HCT116 (cell line): ENCODE measurements at regions not wholly inside any gene's neighbourhood (a gene's known extent, or its start where the extent isn't known, plus 50 kb on each side); places are given as distances from the start of the nearest gene placed in this dataset.

Source experiments
- ATAC-seq: fragments of 200-7000 bp; cut with Tn5 transposase; 2 replicates; pipeline ENCODE4 v1.9.1; 2020; ENCODE audit warnings: mild to moderate bottlenecking, moderate library complexity
- BruUV-seq: library from RNA; stranded (reverse); fragments of 400-500 nt; replicated peaks from 2 replicates; lab custom pipeline; 2021; lab: Mats Ljungman, UMichigan
- CTCF ChIA-PET: fragments of 300-600 bp; sonication (Branson Sonifier 250); formaldehyde crosslinking; loops from one replicate; lab custom pipeline; 2021; ENCODE audit warnings: antibody characterized with exemption; lab: Charles Lee
- POLR2A ChIA-PET: fragments of 300-600, 350-600 bp; sonication (Branson Sonifier 250); formaldehyde crosslinking; loops from one replicate; lab custom pipeline; 2021; ENCODE audit warnings: antibody characterized with exemption; lab: Charles Lee
- RAD21 ChIA-PET, 2 experiments: fragments of 300-600 bp; sonication (Branson Sonifier 250); formaldehyde crosslinking; loops; one replicate each; lab custom pipeline; 2023; ENCODE audit warnings: low total read pairs in 2 of 2; ENCODE audit not compliant: uncharacterized antibody in 2 of 2, unreplicated experiment in 2 of 2, low non-redundant PET in 1 of 2; lab: Charles Lee
- DNase-seq: peaks from one replicate; pipeline ENCODE4 v3.0.0-alpha.2; 2010; ENCODE audit warnings: low read depth, low spot score
- H2AFZ ChIP-seq: fragments of 200-600 bp; shearing (Covaris generic), sonication (generic); 2 replicates; pipeline ENCODE4 v1.6.1; 2017; ENCODE audit warnings: low read depth, mixed run types, mixed read lengths, antibody characterized with exemption, low read length; ENCODE audit not compliant: poor library complexity, severe bottlenecking
- H3K27ac ChIP-seq: 2 replicates; pipeline ENCODE4 v1.5.1; 2012; ENCODE audit warnings: low read depth, low read length
- H3K27me3 ChIP-seq: fragments of 200-600 bp; sonication (generic); 2 replicates; pipeline ENCODE4 v1.6.1; 2016; ENCODE audit warnings: mixed run types, low read length, mixed read lengths; ENCODE audit not compliant: insufficient read depth
- H3K36me3 ChIP-seq, 2 experiments: fragments of 200-500 bp in 1 of 2; fragments of 200-600 bp in 1 of 2; sonication (Bioruptor generic) in 1 of 2; sonication (generic) in 1 of 2; 2 replicates each; pipeline versions ENCODE4 v1.5.1 to v1.6.1; 2014 to 2016; ENCODE audit warnings: low read length in 2 of 2, inconsistent platforms in 1 of 2, mixed read lengths in 1 of 2, mixed run types in 1 of 2; ENCODE audit not compliant: insufficient read depth in 2 of 2, control insufficient read depth in 1 of 2
- H3K4me1 ChIP-seq, 2 experiments: fragments of 200-600 bp in 1 of 2; sonication (generic) in 1 of 2; 2 replicates each; pipeline versions ENCODE4 v1.5.1 to v1.6.1; 2012 to 2017; ENCODE audit warnings: low read length in 2 of 2, inconsistent platforms in 1 of 2, mild to moderate bottlenecking in 1 of 2, mixed read lengths in 1 of 2, mixed run types in 1 of 2, moderate library complexity in 1 of 2; ENCODE audit not compliant: insufficient read depth in 2 of 2, control insufficient read depth in 1 of 2
- H3K4me2 ChIP-seq: fragments of 200-600 bp; sonication (generic); 2 replicates; pipeline ENCODE4 v1.6.1; 2017; ENCODE audit warnings: mixed run types, low read length, mixed read lengths
- H3K4me3 ChIP-seq, 2 experiments: fragments of 200-600 bp in 1 of 2; sonication (generic) in 1 of 2; replicated peaks in 1 of 2; 2 replicates each; pipeline ENCODE4 v1.5.1; 2011 to 2016; ENCODE audit warnings: low read length in 2 of 2, control low read depth in 1 of 2, low read depth in 1 of 2, mild to moderate bottlenecking in 1 of 2, mixed read lengths in 1 of 2, mixed run types in 1 of 2
- H3K79me2 ChIP-seq: fragments of 200-600 bp; sonication (generic); 2 replicates; pipeline ENCODE4 v1.6.1; 2017; ENCODE audit warnings: mild to moderate bottlenecking, mixed run types, low read length, moderate library complexity, mixed read lengths; ENCODE audit not compliant: insufficient read depth
- H3K9ac ChIP-seq: fragments of 200-600 bp; sonication (generic); 2 replicates; pipeline ENCODE4 v1.6.1; 2016; ENCODE audit warnings: low read length, mixed read lengths
- H3K9me2 ChIP-seq: fragments of 200-600 bp; sonication (generic), shearing (Covaris generic); 2 replicates; pipeline ENCODE4 v1.6.1; 2017; ENCODE audit warnings: mixed run types, mild to moderate bottlenecking, moderate library complexity; ENCODE audit not compliant: insufficient read depth
- H3K9me3 ChIP-seq, 2 experiments: fragments of 200-500 bp in 1 of 2; fragments of 200-600 bp in 1 of 2; sonication (Bioruptor generic) in 1 of 2; sonication (generic) in 1 of 2; 2 replicates each; pipeline ENCODE4 v1.6.1; 2014 to 2017; ENCODE audit warnings: low read length in 2 of 2, mixed read lengths in 2 of 2, inconsistent platforms in 1 of 2, low read depth in 1 of 2, mild to moderate bottlenecking in 1 of 2, mixed run types in 1 of 2, moderate library complexity in 1 of 2; ENCODE audit not compliant: control insufficient read depth in 1 of 2, insufficient read depth in 1 of 2
- H4K20me1 ChIP-seq: fragments of 200-600 bp; sonication (generic), shearing (Covaris generic); 2 replicates; pipeline ENCODE4 v1.6.1; 2017; ENCODE audit warnings: mixed run types, mild to moderate bottlenecking, moderate library complexity; ENCODE audit not compliant: insufficient read depth
- CEBPB ChIP-seq: IDR thresholded peaks from 2 replicates; pipeline ENCODE4 v1.6.1; 2012; ENCODE audit warnings: low read depth
- EZH2phosphoT487 ChIP-seq: fragments of 200-600 bp; IDR thresholded peaks from 2 replicates; pipeline ENCODE4 v1.6.1; 2018; ENCODE audit warnings: antibody characterized with exemption, borderline replicate concordance
- FOSL1 ChIP-seq: IDR thresholded peaks from 2 replicates; pipeline ENCODE4 v1.6.1; 2012; ENCODE audit warnings: low read depth
- POLR2A ChIP-seq: IDR thresholded peaks from 2 replicates; pipeline ENCODE4 v1.7.0; 2011; ENCODE audit warnings: borderline replicate concordance; ENCODE audit not compliant: insufficient read depth, insufficient read length; ENCODE audit errors: extremely low read depth
- POLR2AphosphoS5 ChIP-seq: IDR thresholded peaks from 2 replicates; pipeline ENCODE4 v1.6.1; 2011; ENCODE audit warnings: mild to moderate bottlenecking, low read depth, low read length, moderate library complexity
- TCF7L2 ChIP-seq: IDR thresholded peaks from 2 replicates; pipeline ENCODE4 v1.7.0; 2011; ENCODE audit warnings: borderline replicate concordance, inconsistent platforms; ENCODE audit not compliant: insufficient read depth, insufficient read length; ENCODE audit errors: extremely low read depth
- YY1 ChIP-seq: IDR thresholded peaks from 2 replicates; pipeline ENCODE4 v1.6.1; 2011; ENCODE audit warnings: low read length, low read depth, moderate library complexity, mild to moderate bottlenecking; ENCODE audit not compliant: insufficient replicate concordance; ENCODE audit errors: extremely low read depth
- ZFX ChIP-seq: fragments of 450-650 bp; IDR thresholded peaks from 2 replicates; pipeline ENCODE4 v1.6.1; 2017
- intact Hi-C: fragments of 100-400 bp; cut with micrococcal nuclease; formaldehyde crosslinking; loops from 2 replicates; pipeline ENCODE4 v1.10.0; 2022

- intact Hi-C loops, result loop anchor here (10.0 kb wide), 1 partner anchor 231 kb away; no protein-coding TSS in a partner anchor
- BruUV-seq, result no TSS peak
- H3K9me2 ChIP-seq, result no peaks in the 10 kb centered on the region
- ChIA-PET RAD21 (no interaction called here), POLR2A (no interaction called here), CTCF (no interaction called here)
- no peaks in the 10 kb centered on the region for H3K79me2 ChIP-seq
- H3K36me3 ChIP-seq, result no peaks in the 10 kb centered on the region
- H3K9me3 ChIP-seq, result no peaks in the 10 kb centered on the region
- H3K9ac ChIP-seq, result no peak overlapping the region
- TF ChIP-seq FOSL1 (no peak), YY1 (no peak), EZH2phosphoT487 (no peak), CEBPB (no peak), POLR2AphosphoS5 (no peak)
- H3K27me3 ChIP-seq, result no peaks in the 10 kb centered on the region
- DNase-seq (no peak), ATAC-seq (no peak)
- H3K4me2 ChIP-seq, result no peak overlapping the region
- H3K27ac ChIP-seq, result no peak overlapping the region
- H2AFZ ChIP-seq, result no peak overlapping the region
- H3K4me1 ChIP-seq, result no peaks in the 10 kb centered on the region
- H4K20me1 ChIP-seq, result no peaks in the 10 kb centered on the region
- H3K4me3 ChIP-seq, result no peak overlapping the region
Observed at GRCh38 chr4:130416228-130416627, 1320.3 kb downstream of the C4orf33 start.

- ATAC-seq, result no peak
- RAD21 ChIA-PET, result no interaction called here
- H3K9ac ChIP-seq, result no peak overlapping the region
- H3K4me1 ChIP-seq, result no peaks in the 10 kb centered on the region
- TF ChIP-seq FOSL1 (no peak), TCF7L2 (no peak), POLR2A (no peak), ZFX (no peak)
- TF ChIP-seq, all 23 proteins: peak for 0
- no peak for DNase-seq
- POLR2A ChIA-PET, result no interaction called here
- Histone ChIP-seq H4K20me1 (no peaks in the 10 kb centered on the region), H2AFZ (no peak overlapping the region), H3K79me2 (no peaks in the 10 kb centered on the region), H3K27me3 (no peaks in the 10 kb centered on the region), H3K36me3 (no peaks in the 10 kb centered on the region), H3K4me2 (no peak overlapping the region), H3K9me3 (no peaks in the 10 kb centered on the region), H3K4me3 (no peak overlapping the region), H3K27ac (no peak overlapping the region), H3K9me2 (no peaks in the 10 kb centered on the region)
- no TSS peak for BruUV-seq
- CTCF ChIA-PET, result no interaction called here
- intact Hi-C loops, result loop anchor here (10.0 kb wide), 1 partner anchor 235 kb away; no protein-coding TSS in a partner anchor
Observed at GRCh38 chr4:130419211-130419975, 1323.4 kb downstream of the C4orf33 start.
